Cardiac muscle cell (in vitro differentiated cells and primary cell): ENCODE measurements at regions not wholly inside any gene's neighbourhood (a gene's known extent, or its start where the extent isn't known, plus 50 kb on each side); places are given as distances from the start of the nearest gene placed in this dataset.

Experiments
- DNase-seq, 2 donors: peaks; one replicate each; pipeline versions ENCODE4 v3.0.0 to v3.0.0-alpha.2; 2010 to 2017; ENCODE audit warnings: low read depth in 1 of 2, low spot score in 1 of 2
- H3K27ac ChIP-seq: fragments of 200-600 bp; sonication (generic); 2 replicates; pipeline ENCODE4 v1.5.1; 2016
- H3K27me3 ChIP-seq: fragments of 200-600 bp; sonication (generic); 2 replicates; pipeline ENCODE4 v1.6.0; 2016; ENCODE audit warnings: control low read depth
- H3K36me3 ChIP-seq: fragments of 200-600 bp; sonication (generic); 2 replicates; pipeline ENCODE4 v1.5.1; 2016; ENCODE audit warnings: control low read depth
- H3K4me1 ChIP-seq: fragments of 200-600 bp; sonication (generic); 2 replicates; pipeline ENCODE4 v1.8.1; 2017; ENCODE audit warnings: low read depth, mild to moderate bottlenecking, mixed run types
- H3K4me3 ChIP-seq: fragments of 200-600 bp; sonication (generic); 2 replicates; pipeline ENCODE4 v1.5.1; 2016; ENCODE audit warnings: mild to moderate bottlenecking
- H3K9me3 ChIP-seq: fragments of 200-600 bp; sonication (generic); 2 replicates; pipeline ENCODE4 v1.5.1; 2017; ENCODE audit warnings: low read depth, mild to moderate bottlenecking, control low read depth
- CTCF ChIP-seq: IDR thresholded peaks from 2 replicates; pipeline ENCODE4 v1.5.1; 2012; ENCODE audit warnings: low read depth, mild to moderate bottlenecking, low read length

GRCh38 chr4:11019451-11020240 is 335.1 kb upstream of the CLNK start:
- no peaks in the 10 kb centered on the region for H3K9me3 ChIP-seq
- no peak for TF ChIP-seq CTCF
- peaks cover 3% of the 10 kb centered on the region for H3K4me1 ChIP-seq
- no peak overlapping the region for H3K4me3 ChIP-seq
- no peak for DNase-seq
- H3K36me3 ChIP-seq, result no peaks in the 10 kb centered on the region
- no peaks in the 10 kb centered on the region for H3K27me3 ChIP-seq
- H3K27ac ChIP-seq, result no peak overlapping the region

- TF ChIP-seq CTCF, result no peak
- Histone ChIP-seq H3K4me1 (no peaks in the 10 kb centered on the region), H3K36me3 (no peaks in the 10 kb centered on the region), H3K4me3 (no peak overlapping the region), H3K27me3 (no peaks in the 10 kb centered on the region), H3K9me3 (no peaks in the 10 kb centered on the region), H3K27ac (no peak overlapping the region)
- no peak for DNase-seq
Observed at GRCh38 chr4:11014199-11014598, 329.6 kb upstream of the CLNK start.

- DNase-seq, result no peak
- Histone ChIP-seq H3K9me3 (no peaks in the 10 kb centered on the region), H3K27me3 (no peaks in the 10 kb centered on the region), H3K27ac (no peak overlapping the region), H3K4me1 (no peaks in the 10 kb centered on the region), H3K4me3 (no peak overlapping the region), H3K36me3 (no peaks in the 10 kb centered on the region)
- no peak for TF ChIP-seq CTCF
Observed at GRCh38 chr4:11013094-11013664, 328.6 kb upstream of the CLNK start.

- Histone ChIP-seq H3K36me3 (no peaks in the 10 kb centered on the region), H3K9me3 (no peaks in the 10 kb centered on the region), H3K27ac (no peak overlapping the region), H3K27me3 (no peaks in the 10 kb centered on the region), H3K4me1 (no peaks in the 10 kb centered on the region), H3K4me3 (no peak overlapping the region)
- no peak for TF ChIP-seq CTCF
- no peak for DNase-seq
Observed at GRCh38 chr4:11011249-11011648, 326.7 kb upstream of the CLNK start.

GRCh38 chr4:11010624-11011023 is 326.1 kb upstream of the CLNK start:
- no peaks in the 10 kb centered on the region for H3K36me3 ChIP-seq
- DNase-seq, result no peak
- no peak overlapping the region for H3K27ac ChIP-seq
- no peaks in the 10 kb centered on the region for H3K9me3 ChIP-seq
- H3K4me1 ChIP-seq, result no peaks in the 10 kb centered on the region
- H3K27me3 ChIP-seq, result no peaks in the 10 kb centered on the region
- H3K4me3 ChIP-seq, result no peak overlapping the region
- no peak for TF ChIP-seq CTCF
